DOHH2 (cell line): ENCODE measurements at regions not wholly inside any gene's neighbourhood (a gene's known extent, or its start where the extent isn't known, plus 50 kb on each side); places are given as distances from the start of the nearest gene placed in this dataset.

ENCODE experiments used
- H3F3A ChIP-seq: fragments of 200-600 bp; sonication (generic), shearing (Covaris generic); 2 replicates; pipeline ENCODE4 v1.6.0; 2016; ENCODE audit warnings: antibody characterized with exemption, mild to moderate bottlenecking; ENCODE audit not compliant: control insufficient read depth, insufficient read depth
- H3K27ac ChIP-seq: fragments of 200-600 bp; sonication (generic); 2 replicates; pipeline ENCODE4 v1.5.1; 2014; ENCODE audit warnings: low read depth, mild to moderate bottlenecking, low read length, moderate library complexity
- H3K27me3 ChIP-seq: fragments of 200-600 bp; sonication (generic); 2 replicates; pipeline ENCODE4 v1.6.1; 2014; ENCODE audit warnings: mild to moderate bottlenecking, low read length, mixed read lengths; ENCODE audit not compliant: control insufficient read depth
- H3K36me3 ChIP-seq: fragments of 200-600 bp; sonication (generic); 2 replicates; pipeline ENCODE4 v1.6.1; 2014; ENCODE audit warnings: mild to moderate bottlenecking, low read length, moderate library complexity, mixed read lengths; ENCODE audit not compliant: control insufficient read depth
- H3K4me1 ChIP-seq: fragments of 200-600 bp; sonication (generic); 2 replicates; pipeline ENCODE4 v1.6.1; 2014; ENCODE audit warnings: mild to moderate bottlenecking, low read length, mixed read lengths; ENCODE audit not compliant: control insufficient read depth
- H3K4me2 ChIP-seq: fragments of 200-600 bp; sonication (generic); 2 replicates; pipeline ENCODE4 v1.6.0; 2014; ENCODE audit warnings: mild to moderate bottlenecking, low read length, moderate library complexity
- H3K4me3 ChIP-seq: fragments of 200-600 bp; sonication (generic); 2 replicates; pipeline ENCODE4 v1.5.1; 2014; ENCODE audit warnings: mild to moderate bottlenecking, low read length, mixed read lengths
- H3K79me2 ChIP-seq: fragments of 200-600 bp; sonication (generic); 2 replicates; pipeline ENCODE4 v1.6.1; 2014; ENCODE audit warnings: mild to moderate bottlenecking, low read length, mixed read lengths; ENCODE audit not compliant: control insufficient read depth
- H3K9me2 ChIP-seq: fragments of 200-600 bp; sonication (generic); replicated peaks from 2 replicates; pipeline ENCODE4 v1.6.1; 2014; ENCODE audit warnings: mild to moderate bottlenecking, low read length, mixed read lengths; ENCODE audit not compliant: control insufficient read depth
- H3K9me3 ChIP-seq: fragments of 200-600 bp; sonication (generic); 2 replicates; pipeline ENCODE4 v1.6.1; 2014; ENCODE audit warnings: antibody characterized with exemption, low read length, mixed read lengths; ENCODE audit not compliant: control insufficient read depth, insufficient read depth
- H4K20me1 ChIP-seq: fragments of 200-600 bp; sonication (generic); 2 replicates; pipeline ENCODE4 v1.6.0; 2014; ENCODE audit warnings: low read depth, mild to moderate bottlenecking, antibody characterized with exemption, low read length, moderate library complexity; ENCODE audit not compliant: control insufficient read depth, insufficient read depth
- CTCF ChIP-seq: fragments of 200-600 bp; sonication (generic); IDR thresholded peaks from one replicate; pipeline ENCODE4 v1.5.1; 2014; ENCODE audit warnings: antibody characterized with exemption, mild to moderate bottlenecking, low read depth, low read length; ENCODE audit not compliant: poor library complexity, severe bottlenecking
- EZH2phosphoT487 ChIP-seq: fragments of 200-600 bp; sonication (generic); IDR thresholded peaks from 2 replicates; pipeline ENCODE4 v1.6.1; 2017; ENCODE audit warnings: borderline replicate concordance, mild to moderate bottlenecking, antibody characterized with exemption, low read length, moderate library complexity, mixed read lengths

GRCh38 chr3:22117751-22118346, 366.8 kb upstream of the ZNF385D start:
- H3K4me1 ChIP-seq: no peaks in the 10 kb centered on the region
- H3K27ac ChIP-seq: no peak overlapping the region
- no peaks in the 10 kb centered on the region for H3F3A ChIP-seq
- no peak overlapping the region for H3K4me2 ChIP-seq
- H3K9me3 ChIP-seq: no peaks in the 10 kb centered on the region
- TF ChIP-seq CTCF (peak; percentile 63), EZH2phosphoT487 (no peak)
- no peaks in the 10 kb centered on the region for H4K20me1 ChIP-seq
- H3K36me3 ChIP-seq: no peaks in the 10 kb centered on the region
- no peaks in the 10 kb centered on the region for H3K79me2 ChIP-seq
- no peaks in the 10 kb centered on the region for H3K9me2 ChIP-seq
- no peak overlapping the region for H3K4me3 ChIP-seq
- peaks cover 4% of the 10 kb centered on the region; the same call in 1 of the 2 replicates for H3K27me3 ChIP-seq

- H4K20me1 ChIP-seq: no peaks in the 10 kb centered on the region
- no peaks in the 10 kb centered on the region for H3K9me2 ChIP-seq
- TF ChIP-seq EZH2phosphoT487: no peak
- no peak for TF ChIP-seq CTCF
- H3K4me1 ChIP-seq: no peaks in the 10 kb centered on the region
- no peaks in the 10 kb centered on the region for H3K36me3 ChIP-seq
- no peak overlapping the region for H3K4me2 ChIP-seq
- no peaks in the 10 kb centered on the region for H3F3A ChIP-seq
- no peak overlapping the region for H3K4me3 ChIP-seq
- peaks cover 4% of the 10 kb centered on the region; the same call in 1 of the 2 replicates for H3K27me3 ChIP-seq
- no peak overlapping the region for H3K27ac ChIP-seq
- H3K9me3 ChIP-seq: no peaks in the 10 kb centered on the region
- no peaks in the 10 kb centered on the region for H3K79me2 ChIP-seq
These were observed 367.5 kb upstream of the ZNF385D start for GRCh38 chr3:22118542-22118941.

- Histone ChIP-seq H4K20me1 (no peaks in the 10 kb centered on the region), H3K4me3 (no peak overlapping the region), H3F3A (no peaks in the 10 kb centered on the region), H3K36me3 (no peaks in the 10 kb centered on the region), H3K27ac (no peak overlapping the region), H3K9me2 (no peaks in the 10 kb centered on the region), H3K79me2 (no peaks in the 10 kb centered on the region), H3K4me1 (no peaks in the 10 kb centered on the region), H3K9me3 (no peaks in the 10 kb centered on the region), H3K4me2 (no peak overlapping the region), H3K27me3 (peaks cover 4% of the 10 kb centered on the region; the same call in 1 of the 2 replicates)
- TF ChIP-seq EZH2phosphoT487 (no peak), CTCF (no peak)
These were observed 370.2 kb upstream of the ZNF385D start for GRCh38 chr3:22121068-22121701.
